H1 (cell line): ENCODE measurements at regions not wholly inside any gene's neighbourhood (a gene's known extent, or its start where the extent isn't known, plus 50 kb on each side); places are given as distances from the start of the nearest gene placed in this dataset.

Source experiments
- CTCF ChIA-PET: fragments of 300-600 bp; sonication (Branson Sonifier 250); formaldehyde crosslinking; loops from one replicate; lab custom pipeline; 2021; ENCODE audit not compliant: partially characterized antibody; lab: Charles Lee
- POLR2A ChIA-PET: fragments of 300-600 bp; sonication (Branson Sonifier 250); formaldehyde crosslinking; loops from one replicate; lab custom pipeline; 2021; ENCODE audit warnings: inconsistent platforms; ENCODE audit not compliant: partially characterized antibody; lab: Charles Lee
- DNase-seq, 2 experiments: peaks; one replicate each; pipeline versions ENCODE4 v3.0.0 to v3.0.0-alpha.2; 2010 to 2022; ENCODE audit warnings: low spot score in 2 of 2, low read depth in 1 of 2, mixed read lengths in 1 of 2
- FAIRE-seq: peaks from 2 replicates; lab custom pipeline; 2011; peaks lifted over from hg19 to GRCh38; lab: Jason Lieb, UNC
- H2AFZ ChIP-seq: 2 replicates; pipeline ENCODE4 v1.8.1; 2012; ENCODE audit warnings: low read length, inconsistent platforms
- H2AK5ac ChIP-seq: 2 replicates; pipeline ENCODE4 v1.6.1; 2013; ENCODE audit warnings: low read depth, low read length
- H2BK120ac ChIP-seq: replicated peaks from 2 replicates; pipeline ENCODE3; 2013; ENCODE audit warnings: low read depth, low read length, inconsistent platforms
- H2BK12ac ChIP-seq: 2 replicates; pipeline ENCODE4 v1.6.1; 2013; ENCODE audit warnings: low read depth, low read length
- H2BK15ac ChIP-seq: 2 replicates; pipeline ENCODE4 v1.6.1; 2013; ENCODE audit warnings: low read length
- H2BK20ac ChIP-seq: 2 replicates; pipeline ENCODE4 v1.6.1; 2013; ENCODE audit warnings: low read length
- H2BK5ac ChIP-seq: 2 replicates; pipeline ENCODE4 v1.6.1; 2013; ENCODE audit warnings: low read depth, low read length
- H3K14ac ChIP-seq: 2 replicates; pipeline ENCODE4 v1.6.1; 2013; ENCODE audit warnings: inconsistent platforms; ENCODE audit not compliant: insufficient read length
- H3K18ac ChIP-seq: 2 replicates; pipeline ENCODE4 v1.6.1; 2013; ENCODE audit warnings: low read length; ENCODE audit errors: extremely low read depth
- H3K23ac ChIP-seq: 2 replicates; pipeline ENCODE4 v1.6.1; 2013; ENCODE audit warnings: inconsistent platforms; ENCODE audit not compliant: insufficient read length
- H3K23me2 ChIP-seq: 2 replicates; pipeline ENCODE4 v1.6.1; 2013; ENCODE audit warnings: low read depth, low read length
- H3K27ac ChIP-seq: 2 replicates; pipeline ENCODE4 v1.6.1; 2011; ENCODE audit warnings: low read depth, low read length, inconsistent platforms
- H3K27me3 ChIP-seq, 4 experiments: replicated peaks in 1 of 4; 1 replicate in 1 of 4; 2 replicates in 3 of 4; pipeline versions ENCODE4 v1.6.1 to v1.8.1; 2011 to 2013; ENCODE audit warnings: low read length in 3 of 4, mild to moderate bottlenecking in 3 of 4, inconsistent platforms in 2 of 4, mixed read lengths in 2 of 4, moderate library complexity in 1 of 4; ENCODE audit not compliant: control insufficient read depth in 3 of 4, insufficient read depth in 3 of 4; ENCODE audit errors: extremely low read depth in 1 of 4
- H3K36me3 ChIP-seq, 4 experiments: 2 replicates each; pipeline versions ENCODE4 v1.6.1 to v1.8.1; 2011 to 2013; ENCODE audit warnings: mild to moderate bottlenecking in 4 of 4, low read length in 3 of 4, moderate library complexity in 2 of 4, control low read depth in 1 of 4, inconsistent platforms in 1 of 4; ENCODE audit not compliant: insufficient read depth in 4 of 4, control insufficient read depth in 2 of 4
- H3K4ac ChIP-seq: replicated peaks from 2 replicates; pipeline ENCODE3; 2013; ENCODE audit warnings: low read length, low read depth, mixed read lengths, inconsistent platforms; ENCODE audit not compliant: insufficient read length
- H3K4me1 ChIP-seq, 4 experiments: replicated peaks in 1 of 4; 1 replicate in 1 of 4; 2 replicates in 3 of 4; pipeline versions ENCODE4 v1.6.1 to v1.8.1; 2011 to 2013; ENCODE audit warnings: low read length in 3 of 4, inconsistent platforms in 2 of 4, mixed read lengths in 1 of 4; ENCODE audit not compliant: insufficient read depth in 4 of 4, control insufficient read depth in 3 of 4
- H3K4me2 ChIP-seq, 2 experiments: 2 replicates each; pipeline versions ENCODE4 v1.6.1 to v1.8.1; 2011 to 2013; ENCODE audit warnings: low read depth in 2 of 2, low read length in 2 of 2, control low read depth in 1 of 2, inconsistent platforms in 1 of 2, mild to moderate bottlenecking in 1 of 2; ENCODE audit not compliant: insufficient read depth in 1 of 2
- H3K4me3 ChIP-seq, 4 experiments: fragments of 200-600, 300-600 bp in 1 of 4; sonication (generic), shearing (Covaris generic), sonication (Bioruptor Twin) in 1 of 4; 2 replicates each; pipeline versions ENCODE4 v1.5.1 to v1.8.1; 2011 to 2016; ENCODE audit warnings: low read length in 4 of 4, low read depth in 3 of 4, control low read depth in 2 of 4, inconsistent platforms in 2 of 4, mild to moderate bottlenecking in 2 of 4, mixed read lengths in 1 of 4, moderate library complexity in 1 of 4; ENCODE audit not compliant: insufficient read depth in 2 of 4; ENCODE audit errors: extremely low read depth in 1 of 4
- H3K56ac ChIP-seq: replicated peaks from 2 replicates; pipeline ENCODE3; 2013; ENCODE audit warnings: low read depth, mild to moderate bottlenecking, mixed read lengths, low read length, inconsistent platforms; ENCODE audit not compliant: insufficient read length
- H3K79me1 ChIP-seq: 2 replicates; pipeline ENCODE4 v1.6.1; 2013; ENCODE audit warnings: low read depth, low read length, control low read depth
- H3K79me2 ChIP-seq, 2 experiments: 2 replicates each; pipeline versions ENCODE4 v1.6.1 to v1.8.1; 2012 to 2013; ENCODE audit warnings: low read length in 2 of 2, mild to moderate bottlenecking in 2 of 2, inconsistent platforms in 1 of 2; ENCODE audit not compliant: insufficient read depth in 2 of 2, control insufficient read depth in 1 of 2
- H3K9ac ChIP-seq, 4 experiments: replicated peaks in 1 of 4; 1 replicate in 1 of 4; 2 replicates in 3 of 4; pipeline versions ENCODE4 v1.6.1 to v1.8.1; 2011 to 2013; ENCODE audit warnings: low read depth in 3 of 4, low read length in 3 of 4, control low read depth in 2 of 4, mild to moderate bottlenecking in 2 of 4, moderate library complexity in 2 of 4, inconsistent platforms in 1 of 4; ENCODE audit errors: extremely low read depth in 1 of 4
- H3K9me3 ChIP-seq, 2 experiments: 2 replicates each; pipeline versions ENCODE4 v1.6.1 to v1.8.1; 2012 to 2013; ENCODE audit warnings: mild to moderate bottlenecking in 2 of 2, moderate library complexity in 2 of 2, control low read depth in 1 of 2, inconsistent platforms in 1 of 2, low read depth in 1 of 2, low read length in 1 of 2, mixed read lengths in 1 of 2; ENCODE audit not compliant: insufficient read depth in 2 of 2
- H4K20me1 ChIP-seq, 2 experiments: replicated peaks in 1 of 2; 2 replicates each; pipeline versions ENCODE3 to v1.8.1; 2011 to 2013; ENCODE audit warnings: inconsistent platforms in 2 of 2, low read length in 2 of 2, mild to moderate bottlenecking in 1 of 2; ENCODE audit not compliant: insufficient read depth in 2 of 2, control insufficient read depth in 1 of 2
- H4K5ac ChIP-seq: 2 replicates; pipeline ENCODE4 v1.6.1; 2013; ENCODE audit warnings: low read length, low read depth, mixed read lengths, inconsistent platforms; ENCODE audit not compliant: insufficient read length
- H4K8ac ChIP-seq: 2 replicates; pipeline ENCODE4 v1.8.0; 2013; ENCODE audit warnings: mild to moderate bottlenecking, moderate library complexity, low read length, inconsistent platforms; ENCODE audit not compliant: insufficient read depth; ENCODE audit errors: extremely low read depth
- H4K91ac ChIP-seq: replicated peaks from 2 replicates; pipeline ENCODE3; 2013; ENCODE audit warnings: low read length, mixed read lengths, inconsistent platforms; ENCODE audit not compliant: insufficient read length
- ATF2 ChIP-seq: IDR thresholded peaks from 2 replicates; pipeline ENCODE4 v1.6.1; 2012; ENCODE audit warnings: low read length, inconsistent platforms
- CEBPB ChIP-seq: IDR thresholded peaks from 2 replicates; pipeline ENCODE4 v1.6.1; 2012; ENCODE audit warnings: low read depth, low read length
- CHD1 ChIP-seq: IDR thresholded peaks from 2 replicates; pipeline ENCODE4 v1.6.1; 2012; ENCODE audit warnings: low read depth, low read length, improper control_type of control experiment
- HDAC6 ChIP-seq: IDR thresholded peaks from one replicate; pipeline ENCODE4 v1.7.1; 2012; ENCODE audit warnings: low read depth, mild to moderate bottlenecking, inconsistent platforms, low read length, moderate library complexity
- KDM5A ChIP-seq: fragments of 200-600 bp; IDR thresholded peaks from 2 replicates; pipeline ENCODE4 v1.7.1; 2012; ENCODE audit warnings: mild to moderate bottlenecking, low read length, inconsistent platforms, mixed read lengths
- MAX ChIP-seq: IDR thresholded peaks from 2 replicates; pipeline ENCODE4 v1.6.1; 2012; ENCODE audit warnings: inconsistent platforms
- RBBP5 ChIP-seq: IDR thresholded peaks from 2 replicates; pipeline ENCODE4 v1.7.1; 2012; ENCODE audit warnings: low read depth, mild to moderate bottlenecking, inconsistent platforms, low read length, moderate library complexity, borderline replicate concordance
- RNF2 ChIP-seq: fragments of 200-900, 300-1000 bp; sonication (generic); IDR thresholded peaks from 2 replicates; pipeline ENCODE4 v1.7.1; 2016; ENCODE audit warnings: borderline replicate concordance, low read depth, mild to moderate bottlenecking, antibody characterized with exemption, low read length; ENCODE audit not compliant: poor library complexity, severe bottlenecking; ENCODE audit errors: missing control alignments
- TAF7 ChIP-seq: optimal IDR thresholded peaks from 2 replicates; pipeline ENCODE3; 2011; ENCODE audit warnings: low read depth, mild to moderate bottlenecking, inconsistent platforms, low read length, moderate library complexity, borderline replicate concordance
- TCF12 ChIP-seq: IDR thresholded peaks from 2 replicates; pipeline ENCODE4 v1.6.1; 2011; ENCODE audit warnings: low read depth, mild to moderate bottlenecking, low read length
- ZNF274 ChIP-seq: IDR thresholded peaks from 2 replicates; pipeline ENCODE4 v1.7.0; 2012; ENCODE audit warnings: low read length, borderline replicate concordance; ENCODE audit errors: extremely low read depth
- WGBS, 2 experiments: shearing (Covaris generic) in 1 of 2; methylation state at CpG; one replicate each; pipeline versions ENCODE4 v1.1.6 to v1.1.7; 2013 to 2015; ENCODE audit warnings: low lambda C conversion rate in 2 of 2, mixed read lengths in 2 of 2, inconsistent platforms in 1 of 2, low coverage in 1 of 2, missing lambda C conversion rate in 1 of 2; ENCODE audit not compliant: insufficient replicate concordance in 2 of 2, insufficient coverage in 1 of 2, insufficient read length in 1 of 2; ENCODE audit errors: extremely low coverage in 1 of 2, missing lambda C conversion rate in 1 of 2; 5-methylcytosine and 5-hydroxymethylcytosine counted together

- ChIA-PET CTCF (interaction anchor here (0.8 to 1.0 kb wide), 2 partner anchors 9 to 121 kb away, joined by 3 read pairs; no protein-coding TSS in a partner anchor), POLR2A (no interaction called here)
- Histone ChIP-seq H3K4ac (no peak overlapping the region), H2BK120ac (no peak overlapping the region), H3K79me1 (no peaks in the 10 kb centered on the region), H3K27me3 (no peaks in the 10 kb centered on the region; a peak in 2 of 7 replicates), H2BK20ac (no peak overlapping the region), H3K79me2 (no peaks in the 10 kb centered on the region), H4K91ac (no peak overlapping the region), H2AFZ (no peak overlapping the region), H2AK5ac (peak overlapping the region; percentile 26; the same call in 1 of the 2 replicates), H4K20me1 (no peaks in the 10 kb centered on the region), H3K23me2 (no peaks in the 10 kb centered on the region), H3K9ac (no peak overlapping the region), H2BK5ac (no peak overlapping the region), H3K14ac (no peak overlapping the region), H3K4me1 (no peaks in the 10 kb centered on the region), H3K18ac (no peak overlapping the region), H2BK12ac (no peak overlapping the region), H3K9me3 (no peaks in the 10 kb centered on the region), H4K5ac (no peak overlapping the region), H3K56ac (no peak overlapping the region), H3K27ac (no peak overlapping the region), H3K4me3 (no peak overlapping the region), H2BK15ac (no peak overlapping the region), H3K36me3 (no peaks in the 10 kb centered on the region), H3K23ac (no peak overlapping the region), H3K4me2 (no peak overlapping the region), H4K8ac (peak overlapping the region; percentile 22; the same call in 1 of the 2 replicates)
- FAIRE-seq (no peak), DNase-seq (no peak)
- 89% methylated on average over 13 of the region's 13 CpGs; no CpG with 5 or more reads in 1 of the 2 experiments for WGBS, 2 experiments
- no peak for TF ChIP-seq HDAC6
- no peak for TF ChIP-seq RNF2
- no peak for TF ChIP-seq MAX
- no peak for TF ChIP-seq TCF12
- no peak for TF ChIP-seq ZNF274
- TF ChIP-seq CEBPB = no peak
- no peak for TF ChIP-seq CHD1
- TF ChIP-seq TAF7 = no peak
- no peak for TF ChIP-seq ATF2
- TF ChIP-seq RBBP5 = no peak
- TF ChIP-seq KDM5A = no peak
Measured at GRCh38 chr20:51108638-51109363, 85.9 kb upstream of the KCNG1 start.
